ENCODE measurements at regions not wholly inside any gene's neighbourhood (a gene's known extent, or its start where the extent isn't known, plus 50 kb on each side); places are given as distances from the start of the nearest gene placed in this dataset.

DNA sequence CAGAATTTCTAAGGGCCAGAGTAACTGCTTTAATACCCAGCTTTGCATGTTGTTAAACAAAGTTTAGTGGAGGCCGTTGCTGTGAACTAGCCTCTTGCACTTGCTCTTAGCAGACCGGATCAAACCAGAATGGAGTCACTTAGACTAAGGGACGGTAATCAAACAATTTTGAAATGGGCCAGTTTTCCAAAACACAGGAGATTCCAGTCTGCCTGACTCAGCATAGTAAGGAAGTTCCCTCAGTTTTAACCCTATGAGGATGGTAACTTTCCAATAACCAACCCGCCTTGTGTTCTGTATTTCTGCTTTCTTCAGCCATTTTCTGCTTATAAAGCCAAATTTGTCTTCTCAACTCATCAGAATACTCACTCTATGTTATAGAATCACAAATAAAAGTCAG, 77.2 kb upstream of the WDR72 start:
- TF ChIP-seq, protein P1, sequence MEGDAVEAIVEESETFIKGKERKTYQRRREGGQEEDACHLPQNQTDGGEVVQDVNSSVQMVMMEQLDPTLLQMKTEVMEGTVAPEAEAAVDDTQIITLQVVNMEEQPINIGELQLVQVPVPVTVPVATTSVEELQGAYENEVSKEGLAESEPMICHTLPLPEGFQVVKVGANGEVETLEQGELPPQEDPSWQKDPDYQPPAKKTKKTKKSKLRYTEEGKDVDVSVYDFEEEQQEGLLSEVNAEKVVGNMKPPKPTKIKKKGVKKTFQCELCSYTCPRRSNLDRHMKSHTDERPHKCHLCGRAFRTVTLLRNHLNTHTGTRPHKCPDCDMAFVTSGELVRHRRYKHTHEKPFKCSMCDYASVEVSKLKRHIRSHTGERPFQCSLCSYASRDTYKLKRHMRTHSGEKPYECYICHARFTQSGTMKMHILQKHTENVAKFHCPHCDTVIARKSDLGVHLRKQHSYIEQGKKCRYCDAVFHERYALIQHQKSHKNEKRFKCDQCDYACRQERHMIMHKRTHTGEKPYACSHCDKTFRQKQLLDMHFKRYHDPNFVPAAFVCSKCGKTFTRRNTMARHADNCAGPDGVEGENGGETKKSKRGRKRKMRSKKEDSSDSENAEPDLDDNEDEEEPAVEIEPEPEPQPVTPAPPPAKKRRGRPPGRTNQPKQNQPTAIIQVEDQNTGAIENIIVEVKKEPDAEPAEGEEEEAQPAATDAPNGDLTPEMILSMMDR (IDR thresholded peaks at IDR 0.05) = no peak
- TF ChIP-seq EP300 (IDR thresholded peaks at IDR 0.05) = no peak
